ENCODE measurements at regions not wholly inside any gene's neighbourhood (a gene's known extent, or its start where the extent isn't known, plus 50 kb on each side); places are given as distances from the start of the nearest gene placed in this dataset.

DNA sequence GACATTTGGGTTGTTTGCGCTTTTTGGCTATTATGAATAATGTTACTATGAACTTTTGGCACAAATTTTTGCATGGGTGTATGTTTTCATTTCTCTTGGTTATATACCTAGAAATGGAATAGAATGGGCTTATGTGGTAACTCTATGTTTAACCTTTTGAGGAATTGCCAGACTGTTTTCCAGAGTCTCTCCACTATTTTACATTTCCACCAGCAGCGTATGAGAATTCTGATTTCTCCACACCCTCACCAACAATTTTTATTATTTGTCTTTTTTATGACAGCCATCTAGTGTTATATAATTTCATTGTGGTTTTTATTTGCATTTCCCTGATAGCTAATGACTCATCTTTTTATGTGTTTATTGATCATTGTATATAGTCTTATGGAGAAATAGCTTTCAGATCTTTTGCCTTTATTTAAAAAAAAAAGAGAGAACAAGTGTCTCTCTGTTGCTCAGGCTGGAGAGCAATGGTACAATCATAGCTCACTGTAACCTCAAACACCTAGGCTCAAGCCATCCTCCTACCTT lies 247.2 kb downstream of the OPA1 start:
- Histone ChIP-seq H3K36me3 (ENCODE audit: low read depth) (no peaks in the 10 kb centered on the region), H3K27ac (ENCODE audit: poor library complexity, severe bottlenecking) (no peak overlapping the region), H3K9me3 (ENCODE audit: severe bottlenecking) (no peaks in the 10 kb centered on the region), H3K4me3 (ENCODE audit: severe bottlenecking) (no peak overlapping the region), H3K4me1 (ENCODE audit: insufficient read depth, poor library complexity, severe bottlenecking) (peaks cover 20% of the 10 kb centered on the region), H3K27me3 (ENCODE audit: insufficient read depth, poor library complexity, severe bottlenecking) (no peaks in the 10 kb centered on the region)
- no peak for ATAC-seq (ENCODE audit: low read depth)
- TF ChIP-seq, protein P1, sequence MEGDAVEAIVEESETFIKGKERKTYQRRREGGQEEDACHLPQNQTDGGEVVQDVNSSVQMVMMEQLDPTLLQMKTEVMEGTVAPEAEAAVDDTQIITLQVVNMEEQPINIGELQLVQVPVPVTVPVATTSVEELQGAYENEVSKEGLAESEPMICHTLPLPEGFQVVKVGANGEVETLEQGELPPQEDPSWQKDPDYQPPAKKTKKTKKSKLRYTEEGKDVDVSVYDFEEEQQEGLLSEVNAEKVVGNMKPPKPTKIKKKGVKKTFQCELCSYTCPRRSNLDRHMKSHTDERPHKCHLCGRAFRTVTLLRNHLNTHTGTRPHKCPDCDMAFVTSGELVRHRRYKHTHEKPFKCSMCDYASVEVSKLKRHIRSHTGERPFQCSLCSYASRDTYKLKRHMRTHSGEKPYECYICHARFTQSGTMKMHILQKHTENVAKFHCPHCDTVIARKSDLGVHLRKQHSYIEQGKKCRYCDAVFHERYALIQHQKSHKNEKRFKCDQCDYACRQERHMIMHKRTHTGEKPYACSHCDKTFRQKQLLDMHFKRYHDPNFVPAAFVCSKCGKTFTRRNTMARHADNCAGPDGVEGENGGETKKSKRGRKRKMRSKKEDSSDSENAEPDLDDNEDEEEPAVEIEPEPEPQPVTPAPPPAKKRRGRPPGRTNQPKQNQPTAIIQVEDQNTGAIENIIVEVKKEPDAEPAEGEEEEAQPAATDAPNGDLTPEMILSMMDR (IDR thresholded peaks at IDR 0.05; ENCODE audit: poor library complexity, severe bottlenecking): no peak
- no peak for DNase-seq (ENCODE audit: low spot score)

DNA sequence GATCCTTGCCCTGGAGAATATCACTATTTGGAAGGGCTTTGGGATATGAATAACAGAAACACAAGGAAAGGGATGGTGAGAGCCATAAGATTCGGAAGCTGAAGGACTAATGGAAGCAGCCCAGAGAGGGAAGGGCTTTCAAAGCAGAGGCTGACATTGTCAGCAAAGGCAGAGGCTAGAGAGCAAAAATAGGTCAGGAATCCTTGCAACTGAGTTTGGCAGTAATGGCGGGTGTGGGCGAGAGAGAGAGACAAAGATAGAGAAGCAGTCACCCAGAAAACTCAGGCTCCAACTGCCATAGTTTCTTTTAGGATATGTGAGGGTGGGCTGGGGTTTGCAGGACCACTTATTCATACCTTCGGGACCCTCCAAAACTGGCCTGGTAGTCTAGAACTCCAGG lies 248.6 kb downstream of the OPA1 start:
- ATAC-seq (ENCODE audit: low read depth) (no peak), DNase-seq (ENCODE audit: low spot score) (no peak)
- Histone ChIP-seq H3K36me3 (ENCODE audit: low read depth) (no peaks in the 10 kb centered on the region), H3K27ac (ENCODE audit: poor library complexity, severe bottlenecking) (no peak overlapping the region), H3K9me3 (ENCODE audit: severe bottlenecking) (no peaks in the 10 kb centered on the region), H3K27me3 (ENCODE audit: insufficient read depth, poor library complexity, severe bottlenecking) (no peaks in the 10 kb centered on the region), H3K4me3 (ENCODE audit: severe bottlenecking) (no peak overlapping the region), H3K4me1 (ENCODE audit: insufficient read depth, poor library complexity, severe bottlenecking) (peaks cover 20% of the 10 kb centered on the region)
- TF ChIP-seq, protein P1 (IDR thresholded peaks at IDR 0.05; ENCODE audit: poor library complexity, severe bottlenecking): no peak

DNA sequence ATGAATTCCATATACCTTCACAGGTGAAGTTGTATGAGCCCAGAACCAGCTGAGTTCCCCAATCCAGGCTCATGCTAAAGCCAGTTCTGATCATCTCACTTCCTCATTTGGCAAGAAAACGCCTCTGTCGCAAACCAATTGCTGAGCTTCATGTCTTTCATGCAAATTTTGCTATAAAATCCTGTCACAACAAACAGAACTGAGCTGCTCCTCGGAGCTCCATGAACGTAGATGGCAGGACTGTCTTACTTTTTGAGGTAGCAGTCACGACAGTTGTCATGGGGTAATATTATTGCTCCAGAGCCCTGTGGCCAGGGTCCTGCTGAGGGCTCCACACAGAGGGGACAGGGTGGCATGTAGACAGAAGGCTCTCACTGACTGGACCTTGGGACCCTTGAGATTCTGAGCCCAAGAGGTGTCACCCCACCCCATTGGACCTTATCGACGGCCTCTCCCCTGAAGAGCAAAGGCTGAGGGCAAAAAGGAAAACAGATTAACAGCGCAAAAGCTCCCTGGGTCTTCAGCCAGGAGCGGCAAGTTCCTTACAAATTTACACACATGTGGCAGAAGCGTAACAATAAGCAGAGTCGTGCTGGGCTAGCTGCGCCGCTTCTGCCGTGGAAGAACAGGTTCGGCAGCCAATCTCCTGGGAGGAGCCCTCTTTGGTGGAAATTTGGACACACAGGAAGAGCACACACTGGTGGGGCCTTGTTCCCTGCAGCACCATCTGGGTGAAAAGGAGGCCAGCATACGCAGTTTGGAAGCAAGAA lies 249.2 kb downstream of the OPA1 start:
- Histone ChIP-seq H3K27ac (ENCODE audit: poor library complexity, severe bottlenecking) (no peak overlapping the region), H3K4me1 (ENCODE audit: insufficient read depth, poor library complexity, severe bottlenecking) (peaks cover 17% of the 10 kb centered on the region), H3K36me3 (ENCODE audit: low read depth) (no peaks in the 10 kb centered on the region), H3K4me3 (ENCODE audit: severe bottlenecking) (no peak overlapping the region), H3K27me3 (ENCODE audit: insufficient read depth, poor library complexity, severe bottlenecking) (no peaks in the 10 kb centered on the region), H3K9me3 (ENCODE audit: severe bottlenecking) (no peaks in the 10 kb centered on the region)
- ATAC-seq (ENCODE audit: low read depth): no peak
- DNase-seq (ENCODE audit: low spot score): no peak
- TF ChIP-seq, protein P1 (IDR thresholded peaks at IDR 0.05; ENCODE audit: poor library complexity, severe bottlenecking): no peak

DNA sequence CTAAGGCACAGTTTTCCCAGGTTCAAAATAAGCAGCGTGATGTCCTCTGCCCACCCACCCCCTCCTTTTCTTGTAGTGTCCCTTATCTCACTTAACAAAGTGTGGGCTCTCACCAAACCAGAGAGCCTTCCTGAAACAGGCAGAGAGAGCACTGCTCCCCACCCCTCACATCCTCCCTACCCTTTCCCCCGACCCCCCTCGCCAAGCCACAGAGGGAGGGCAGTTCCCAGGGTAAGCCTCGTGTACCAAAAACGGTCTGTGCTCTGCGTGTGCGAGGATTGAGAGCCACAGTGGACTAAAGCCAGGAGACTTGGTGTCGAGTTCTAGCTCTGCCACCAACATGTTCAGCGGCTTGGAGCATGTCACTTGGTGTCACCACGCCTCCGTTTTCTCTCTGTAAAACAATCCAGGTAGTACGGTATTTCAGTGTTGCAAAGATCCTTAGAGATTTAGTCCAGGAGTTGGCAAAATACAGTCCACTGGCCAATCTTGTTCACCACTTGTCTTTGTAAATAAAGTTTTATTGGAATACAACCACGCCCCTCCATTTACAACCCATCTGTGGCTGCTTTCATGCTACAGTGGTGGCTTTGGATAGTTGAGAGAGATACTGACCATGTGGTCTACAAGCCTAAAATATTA lies 249.9 kb downstream of the OPA1 start:
- no peak overlapping the region for H3K27ac ChIP-seq (ENCODE audit: poor library complexity, severe bottlenecking)
- H3K36me3 ChIP-seq (ENCODE audit: low read depth): no peaks in the 10 kb centered on the region
- H3K9me3 ChIP-seq (ENCODE audit: severe bottlenecking): no peaks in the 10 kb centered on the region
- H3K4me1 ChIP-seq (ENCODE audit: insufficient read depth, poor library complexity, severe bottlenecking): peaks cover 13% of the 10 kb centered on the region
- H3K27me3 ChIP-seq (ENCODE audit: insufficient read depth, poor library complexity, severe bottlenecking): no peaks in the 10 kb centered on the region
- no peak for DNase-seq (ENCODE audit: low spot score)
- H3K4me3 ChIP-seq (ENCODE audit: severe bottlenecking): no peak overlapping the region
- TF ChIP-seq, protein P1 (IDR thresholded peaks at IDR 0.05; ENCODE audit: poor library complexity, severe bottlenecking): no peak
- ATAC-seq (ENCODE audit: low read depth): no peak

All from RWPE2 (cell line).